ENCODE measurements at regions not wholly inside any gene's neighbourhood (a gene's known extent, or its start where the extent isn't known, plus 50 kb on each side); places are given as distances from the start of the nearest gene placed in this dataset.

- DNase-seq (ENCODE audit: low read depth): no peak
These were observed 286.5 kb downstream of the PCDH17 start for GRCh38 chr13:57918086-57918485.

- DNase-seq (ENCODE audit: low read depth): no peak
These were observed 287.4 kb downstream of the PCDH17 start for GRCh38 chr13:57918913-57919312.

- no peak for DNase-seq (ENCODE audit: low read depth)
These were observed 293.7 kb downstream of the PCDH17 start for GRCh38 chr13:57925250-57925649.

- DNase-seq (ENCODE audit: low read depth): no peak
These were observed 294.2 kb downstream of the PCDH17 start for GRCh38 chr13:57925751-57926150.

- DNase-seq (ENCODE audit: low read depth): no peak
These were observed 300.5 kb downstream of the PCDH17 start for GRCh38 chr13:57932061-57932460.

GRCh38 chr13:57933606-57934005 is 302.1 kb downstream of the PCDH17 start:
- DNase-seq (ENCODE audit: low read depth): no peak

- DNase-seq (ENCODE audit: low read depth): no peak
These were observed 304.4 kb downstream of the PCDH17 start for GRCh38 chr13:57935965-57936364.

- DNase-seq (ENCODE audit: low read depth): no peak
These were observed 314.8 kb downstream of the PCDH17 start for GRCh38 chr13:57946361-57946760.

- no peak for DNase-seq (ENCODE audit: low read depth)
These were observed 317.3 kb downstream of the PCDH17 start for GRCh38 chr13:57948884-57949283.

- no peak for DNase-seq (ENCODE audit: low read depth)
These were observed 338.4 kb downstream of the PCDH17 start for GRCh38 chr13:57969951-57970350.

- DNase-seq (ENCODE audit: low read depth): no peak
These were observed 338.9 kb downstream of the PCDH17 start for GRCh38 chr13:57970404-57970803.

GRCh38 chr13:57982782-57983181 is 351.2 kb downstream of the PCDH17 start:
- DNase-seq (ENCODE audit: low read depth): no peak

- DNase-seq (ENCODE audit: low read depth): no peak
These were observed 356.7 kb downstream of the PCDH17 start for GRCh38 chr13:57988276-57988675.

- no peak for DNase-seq (ENCODE audit: low read depth)
These were observed 359.5 kb downstream of the PCDH17 start for GRCh38 chr13:57991041-57991440.

GRCh38 chr13:57992416-57992815 is 360.9 kb downstream of the PCDH17 start:
- no peak for DNase-seq (ENCODE audit: low read depth)

GRCh38 chr13:57996717-57997116 is 365.2 kb downstream of the PCDH17 start:
- DNase-seq (ENCODE audit: low read depth): no peak

GRCh38 chr13:58004751-58005150 is 373.2 kb downstream of the PCDH17 start:
- no peak for DNase-seq (ENCODE audit: low read depth)

GRCh38 chr13:58018020-58018419 is 386.5 kb downstream of the PCDH17 start:
- DNase-seq (ENCODE audit: low read depth): no peak

GRCh38 chr13:58018865-58019264 is 387.3 kb downstream of the PCDH17 start:
- DNase-seq (ENCODE audit: low read depth): no peak

- no peak for DNase-seq (ENCODE audit: low read depth)
These were observed 392.6 kb downstream of the PCDH17 start for GRCh38 chr13:58024103-58024502.

- DNase-seq (ENCODE audit: low read depth): no peak
These were observed 394.3 kb downstream of the PCDH17 start for GRCh38 chr13:58025821-58026220.

- DNase-seq (ENCODE audit: low read depth): no peak
These were observed 401.3 kb downstream of the PCDH17 start for GRCh38 chr13:58032676-58033460.

GRCh38 chr13:58043971-58044370 is 412.4 kb downstream of the PCDH17 start:
- DNase-seq (ENCODE audit: low read depth): no peak

GRCh38 chr13:58048670-58049069 is 417.1 kb downstream of the PCDH17 start:
- DNase-seq (ENCODE audit: low read depth): no peak
